OCI-LY7 (cell line): ENCODE measurements at regions not wholly inside any gene's neighbourhood (a gene's known extent, or its start where the extent isn't known, plus 50 kb on each side); places are given as distances from the start of the nearest gene placed in this dataset.

Source experiments
- BruUV-seq: library from RNA; stranded (reverse); fragments of 400-500 nt; replicated peaks from 2 replicates; lab custom pipeline; 2021; lab: Mats Ljungman, UMichigan
- CTCF ChIA-PET: fragments of 300-600 bp; sonication (Branson Sonifier 250); formaldehyde crosslinking; loops from one replicate; lab custom pipeline; 2022; ENCODE audit warnings: antibody characterized with exemption; ENCODE audit not compliant: unreplicated experiment; lab: Charles Lee
- POLR2A ChIA-PET: fragments of 300-600 bp; sonication (Branson Sonifier 250); formaldehyde crosslinking; loops from one replicate; lab custom pipeline; 2022; ENCODE audit warnings: antibody characterized with exemption; lab: Charles Lee
- DNase-seq: peaks from one replicate; pipeline ENCODE4 v3.0.0-alpha.2; 2015; ENCODE audit warnings: low spot score
- H2AFZ ChIP-seq: fragments of 200-600 bp; sonication (generic), shearing (Covaris generic); 2 replicates; pipeline ENCODE4 v1.6.1; 2014; ENCODE audit warnings: mild to moderate bottlenecking, antibody characterized with exemption, low read length, moderate library complexity
- H3K27ac ChIP-seq: fragments of 200-600 bp; sonication (generic); 2 replicates; pipeline ENCODE4 v1.5.1; 2014; ENCODE audit warnings: mixed run types, low read depth, mild to moderate bottlenecking, moderate library complexity, low read length, inconsistent platforms; ENCODE audit not compliant: poor library complexity, severe bottlenecking
- H3K36me3 ChIP-seq: fragments of 200-600 bp; sonication (generic); 2 replicates; pipeline ENCODE4 v1.6.1; 2014; ENCODE audit warnings: mild to moderate bottlenecking, antibody characterized with exemption, low read length, moderate library complexity, mixed read lengths; ENCODE audit not compliant: insufficient read depth
- H3K4me1 ChIP-seq: fragments of 200-600 bp; sonication (generic); 2 replicates; pipeline ENCODE4 v1.5.1; 2014; ENCODE audit warnings: mild to moderate bottlenecking, low read length; ENCODE audit not compliant: insufficient read depth, poor library complexity, severe bottlenecking
- H3K4me2 ChIP-seq: fragments of 200-600 bp; sonication (generic); 2 replicates; pipeline ENCODE4 v1.6.1; 2014; ENCODE audit warnings: mild to moderate bottlenecking, low read length
- H3K4me3 ChIP-seq: fragments of 200-600 bp; sonication (generic); 2 replicates; pipeline ENCODE4 v1.5.1; 2014; ENCODE audit warnings: mild to moderate bottlenecking, low read depth, low read length; ENCODE audit not compliant: poor library complexity, severe bottlenecking
- H3K79me2 ChIP-seq: fragments of 200-600 bp; sonication (generic); 2 replicates; pipeline ENCODE4 v1.6.1; 2016; ENCODE audit warnings: low read depth, mild to moderate bottlenecking, low read length, moderate library complexity, mixed read lengths; ENCODE audit not compliant: insufficient read depth
- H3K9me2 ChIP-seq: fragments of 200-600 bp; sonication (generic); 2 replicates; pipeline ENCODE4 v1.6.1; 2016; ENCODE audit warnings: mild to moderate bottlenecking, low read length, mixed read lengths; ENCODE audit not compliant: insufficient read depth
- H3K9me3 ChIP-seq: fragments of 200-600 bp; sonication (generic); 2 replicates; pipeline ENCODE4 v1.6.1; 2014; ENCODE audit warnings: mild to moderate bottlenecking, mixed run types, low read length, mixed read lengths
- H4K20me1 ChIP-seq: fragments of 200-600 bp; sonication (generic); 2 replicates; pipeline ENCODE4 v1.6.1; 2014; ENCODE audit warnings: mild to moderate bottlenecking, antibody characterized with exemption, low read length, moderate library complexity, mixed read lengths; ENCODE audit not compliant: insufficient read depth
- EZH2phosphoT487 ChIP-seq: fragments of 200-600 bp; sonication (generic); IDR thresholded peaks from 2 replicates; pipeline ENCODE4 v1.6.1; 2018; ENCODE audit warnings: low read depth, borderline replicate concordance, mild to moderate bottlenecking, mixed run types, antibody characterized with exemption, low read length, moderate library complexity, mixed read lengths
- intact Hi-C: fragments of 100-400 bp; cut with micrococcal nuclease; formaldehyde crosslinking; loops from one replicate; pipeline ENCODE4 v1.10.0; 2022; ENCODE audit not compliant: unreplicated experiment
- TF ChIP-seq, protein P1 (sequence below): fragments of 200-600 bp; sonication (generic); conservative IDR thresholded peaks from 2 replicates; pipeline ENCODE4 v1.5.1; 2014; ENCODE audit warnings: mild to moderate bottlenecking, antibody characterized with exemption, low read length, moderate library complexity, mixed read lengths

DNA sequence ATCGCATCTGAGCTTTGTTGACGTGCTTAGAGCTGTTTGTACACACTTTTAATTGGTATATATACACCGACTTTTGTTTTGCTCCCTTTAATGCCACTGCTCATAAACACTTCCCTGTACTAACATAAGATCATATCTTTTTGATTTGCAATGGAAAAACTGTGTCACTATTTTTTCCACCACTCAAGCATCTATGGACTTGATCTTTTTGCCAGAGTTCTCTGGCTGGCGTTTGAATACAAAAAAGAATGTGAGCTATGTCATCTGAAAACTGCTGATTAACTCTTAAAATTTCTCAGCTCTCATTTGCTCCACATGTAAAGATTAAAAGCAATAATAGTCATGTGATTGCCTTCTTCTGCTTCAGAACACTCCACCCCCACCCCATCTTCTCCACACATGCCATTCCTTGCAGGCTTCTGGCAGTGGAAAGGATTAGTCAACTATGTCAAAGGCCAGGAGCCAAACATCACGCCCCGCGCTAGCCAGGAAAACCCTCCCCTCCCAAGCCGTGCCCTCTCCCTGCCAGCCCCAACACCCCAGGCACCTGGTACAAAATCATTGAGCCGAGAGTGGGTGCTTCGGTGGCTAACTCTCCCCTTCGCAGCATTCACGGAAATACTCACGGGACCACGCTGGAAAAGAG lies 123.4 kb upstream of the MEF2A start:
- no peak for TF ChIP-seq EZH2phosphoT487
- TF ChIP-seq, protein P1, sequence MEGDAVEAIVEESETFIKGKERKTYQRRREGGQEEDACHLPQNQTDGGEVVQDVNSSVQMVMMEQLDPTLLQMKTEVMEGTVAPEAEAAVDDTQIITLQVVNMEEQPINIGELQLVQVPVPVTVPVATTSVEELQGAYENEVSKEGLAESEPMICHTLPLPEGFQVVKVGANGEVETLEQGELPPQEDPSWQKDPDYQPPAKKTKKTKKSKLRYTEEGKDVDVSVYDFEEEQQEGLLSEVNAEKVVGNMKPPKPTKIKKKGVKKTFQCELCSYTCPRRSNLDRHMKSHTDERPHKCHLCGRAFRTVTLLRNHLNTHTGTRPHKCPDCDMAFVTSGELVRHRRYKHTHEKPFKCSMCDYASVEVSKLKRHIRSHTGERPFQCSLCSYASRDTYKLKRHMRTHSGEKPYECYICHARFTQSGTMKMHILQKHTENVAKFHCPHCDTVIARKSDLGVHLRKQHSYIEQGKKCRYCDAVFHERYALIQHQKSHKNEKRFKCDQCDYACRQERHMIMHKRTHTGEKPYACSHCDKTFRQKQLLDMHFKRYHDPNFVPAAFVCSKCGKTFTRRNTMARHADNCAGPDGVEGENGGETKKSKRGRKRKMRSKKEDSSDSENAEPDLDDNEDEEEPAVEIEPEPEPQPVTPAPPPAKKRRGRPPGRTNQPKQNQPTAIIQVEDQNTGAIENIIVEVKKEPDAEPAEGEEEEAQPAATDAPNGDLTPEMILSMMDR, result no peak
- H4K20me1 ChIP-seq, result no peaks in the 10 kb centered on the region
- intact Hi-C loops, result no loop called here
- H3K4me2 ChIP-seq, result no peak overlapping the region
- H3K4me3 ChIP-seq, result no peak overlapping the region
- DNase-seq, result no peak
- H3K79me2 ChIP-seq, result no peaks in the 10 kb centered on the region
- H3K27ac ChIP-seq, result no peak overlapping the region
- H3K9me2 ChIP-seq, result no peaks in the 10 kb centered on the region
- ChIA-PET CTCF (interaction anchor here (0.6 kb wide), 1 partner anchor 20 kb away, joined by 4 read pairs; no protein-coding TSS in a partner anchor), POLR2A (interaction anchor here (0.5 kb wide), 1 partner anchor 486 kb away, joined by 4 read pairs; no protein-coding TSS in a partner anchor)
- no peak overlapping the region for H2AFZ ChIP-seq
- no peaks in the 10 kb centered on the region for H3K9me3 ChIP-seq
- H3K36me3 ChIP-seq, result no peaks in the 10 kb centered on the region
- H3K4me1 ChIP-seq, result no peaks in the 10 kb centered on the region
- BruUV-seq, result no TSS peak

DNA sequence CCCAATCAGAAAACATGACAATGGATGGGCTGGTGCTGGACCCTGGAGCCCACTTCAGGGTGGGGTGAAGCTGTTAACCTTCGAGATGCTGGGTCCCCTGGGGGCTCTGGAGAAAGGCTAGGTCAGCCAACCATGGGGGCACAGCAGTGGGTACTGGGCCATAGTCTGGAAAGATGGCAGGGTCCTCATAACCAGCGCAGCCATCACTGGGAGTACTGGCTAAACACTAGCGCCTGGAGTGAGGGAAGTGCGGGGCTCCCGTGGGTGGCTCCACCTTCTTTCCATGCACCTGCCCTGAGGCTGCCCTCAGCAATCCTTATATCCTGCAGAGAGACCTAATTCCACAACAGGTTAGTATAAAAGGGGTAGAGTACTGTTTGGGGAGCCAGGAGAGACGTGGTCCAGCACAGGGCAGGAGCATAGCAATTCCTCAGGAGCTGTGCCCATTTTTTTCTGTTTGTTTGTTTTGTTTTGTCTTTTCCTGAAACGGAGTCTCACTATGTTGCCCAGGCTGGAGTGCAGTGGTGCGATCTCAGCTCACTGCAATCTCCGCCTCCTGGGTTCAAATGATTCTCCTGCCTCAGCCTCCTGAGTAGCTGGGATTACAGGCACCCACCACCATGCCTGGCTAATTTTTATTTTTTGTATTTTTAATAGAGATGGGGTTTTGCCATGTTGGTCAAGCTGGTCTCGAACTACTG lies 122.6 kb upstream of the MEF2A start:
- no TSS peak for BruUV-seq
- Histone ChIP-seq H3K4me3 (no peak overlapping the region), H4K20me1 (no peaks in the 10 kb centered on the region), H3K27ac (no peak overlapping the region), H3K4me1 (no peaks in the 10 kb centered on the region), H3K9me3 (no peaks in the 10 kb centered on the region), H3K36me3 (no peaks in the 10 kb centered on the region), H2AFZ (no peak overlapping the region), H3K79me2 (no peaks in the 10 kb centered on the region), H3K4me2 (no peak overlapping the region), H3K9me2 (no peaks in the 10 kb centered on the region)
- CTCF ChIA-PET, result no interaction called here
- POLR2A ChIA-PET, result no interaction called here
- no peak for DNase-seq
- TF ChIP-seq, protein P1, result no peak
- no peak for TF ChIP-seq EZH2phosphoT487
- intact Hi-C loops, result no loop called here
